GM12875 (cell line): ENCODE measurements at regions not wholly inside any gene's neighbourhood (a gene's known extent, or its start where the extent isn't known, plus 50 kb on each side); places are given as distances from the start of the nearest gene placed in this dataset.

Experiments used
- H3K4me3 ChIP-seq: one replicate; pipeline ENCODE4 v1.5.1; 2011; ENCODE audit warnings: low read depth, low read length, control low read depth
- TF ChIP-seq, protein P1 (sequence below): IDR thresholded peaks from 2 replicates; pipeline ENCODE4 v1.5.1; 2011; ENCODE audit warnings: low read depth, mild to moderate bottlenecking, control low read depth, inconsistent platforms, low read length, moderate library complexity, borderline replicate concordance; ENCODE audit not compliant: insufficient read depth

DNA sequence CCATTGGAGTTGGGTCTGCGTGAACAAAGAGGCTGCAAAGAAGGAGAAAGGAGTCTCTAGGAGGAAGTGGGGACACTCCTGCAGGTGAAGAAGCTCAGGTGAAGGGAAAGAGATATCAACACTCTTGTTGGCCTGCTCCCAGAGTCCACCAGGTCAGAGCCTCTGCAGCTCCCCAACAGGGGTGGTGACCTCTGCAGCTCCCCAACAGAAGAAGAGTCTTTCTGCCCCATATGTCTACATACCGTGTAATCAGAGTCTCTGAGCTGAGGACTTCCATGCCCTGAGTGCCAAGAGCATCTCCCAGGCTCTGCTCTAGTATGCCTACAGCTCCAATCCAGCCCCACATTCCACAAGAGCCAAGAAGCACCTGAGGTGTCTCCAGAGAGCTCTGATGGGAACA, 67.4 kb upstream of the TRPC7 start:
- no peak overlapping the region for H3K4me3 ChIP-seq
- TF ChIP-seq, protein P1, sequence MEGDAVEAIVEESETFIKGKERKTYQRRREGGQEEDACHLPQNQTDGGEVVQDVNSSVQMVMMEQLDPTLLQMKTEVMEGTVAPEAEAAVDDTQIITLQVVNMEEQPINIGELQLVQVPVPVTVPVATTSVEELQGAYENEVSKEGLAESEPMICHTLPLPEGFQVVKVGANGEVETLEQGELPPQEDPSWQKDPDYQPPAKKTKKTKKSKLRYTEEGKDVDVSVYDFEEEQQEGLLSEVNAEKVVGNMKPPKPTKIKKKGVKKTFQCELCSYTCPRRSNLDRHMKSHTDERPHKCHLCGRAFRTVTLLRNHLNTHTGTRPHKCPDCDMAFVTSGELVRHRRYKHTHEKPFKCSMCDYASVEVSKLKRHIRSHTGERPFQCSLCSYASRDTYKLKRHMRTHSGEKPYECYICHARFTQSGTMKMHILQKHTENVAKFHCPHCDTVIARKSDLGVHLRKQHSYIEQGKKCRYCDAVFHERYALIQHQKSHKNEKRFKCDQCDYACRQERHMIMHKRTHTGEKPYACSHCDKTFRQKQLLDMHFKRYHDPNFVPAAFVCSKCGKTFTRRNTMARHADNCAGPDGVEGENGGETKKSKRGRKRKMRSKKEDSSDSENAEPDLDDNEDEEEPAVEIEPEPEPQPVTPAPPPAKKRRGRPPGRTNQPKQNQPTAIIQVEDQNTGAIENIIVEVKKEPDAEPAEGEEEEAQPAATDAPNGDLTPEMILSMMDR: no peak

DNA sequence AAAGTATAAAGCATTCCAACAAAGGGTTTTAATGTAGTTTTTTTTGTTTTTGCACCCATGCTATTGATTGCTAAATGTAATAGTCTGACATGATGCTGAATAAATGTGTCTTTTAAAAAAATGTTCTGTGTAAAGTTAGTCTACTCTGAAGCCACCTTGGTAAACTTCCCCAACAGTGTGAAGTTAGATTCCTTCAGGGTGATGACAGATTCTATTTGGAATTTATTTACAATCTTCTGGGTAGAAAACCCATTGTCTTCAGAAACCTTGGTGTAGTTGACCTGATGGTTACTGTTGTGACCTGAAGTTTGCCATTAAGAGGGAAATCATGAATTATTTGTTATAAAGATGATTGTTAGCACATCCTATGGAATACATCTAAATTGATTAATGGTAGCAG, 64.7 kb upstream of the TRPC7 start:
- no peak overlapping the region for H3K4me3 ChIP-seq
- TF ChIP-seq, protein P1: no peak

DNA sequence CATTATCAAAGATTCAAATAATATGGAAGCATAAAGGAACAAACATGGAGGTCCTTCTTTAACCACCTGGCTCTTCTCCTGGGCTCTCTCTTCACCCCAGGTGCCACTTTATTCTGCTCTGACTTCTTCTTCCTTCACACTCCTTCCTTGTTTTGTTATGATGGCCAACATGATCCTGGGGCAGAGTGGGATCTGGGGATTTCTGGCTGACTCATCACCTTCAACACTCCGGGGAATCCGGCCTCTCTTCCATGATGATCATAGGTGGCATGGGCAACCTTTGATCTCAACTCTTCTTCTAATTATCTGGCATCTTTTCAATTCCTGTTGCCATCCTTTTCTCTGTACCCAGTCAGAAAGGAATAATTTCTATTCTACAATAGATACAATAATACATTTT, 62.1 kb upstream of the TRPC7 start:
- no peak overlapping the region for H3K4me3 ChIP-seq
- TF ChIP-seq, protein P1: no peak

DNA sequence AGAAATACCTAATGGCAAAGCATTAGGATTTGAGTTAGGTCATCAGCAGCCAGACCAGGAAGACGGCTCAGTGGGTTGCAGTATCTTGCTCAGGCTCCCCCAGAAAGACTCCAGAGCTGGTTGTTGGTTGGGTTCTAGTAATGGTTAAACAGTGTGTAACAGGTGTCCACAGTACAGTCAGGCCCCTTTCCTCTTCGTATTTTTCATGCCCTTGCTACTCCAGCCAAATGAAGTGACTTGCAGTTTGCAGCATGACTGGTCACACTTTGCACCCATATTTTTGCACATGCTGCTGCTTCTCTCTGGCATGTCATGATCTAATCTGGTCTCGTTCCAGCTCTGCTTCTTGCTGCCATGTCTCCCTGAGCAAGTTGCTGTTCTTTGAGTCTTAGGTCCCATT, 60.6 kb upstream of the TRPC7 start:
- no peak overlapping the region for H3K4me3 ChIP-seq
- TF ChIP-seq, protein P1: no peak

DNA sequence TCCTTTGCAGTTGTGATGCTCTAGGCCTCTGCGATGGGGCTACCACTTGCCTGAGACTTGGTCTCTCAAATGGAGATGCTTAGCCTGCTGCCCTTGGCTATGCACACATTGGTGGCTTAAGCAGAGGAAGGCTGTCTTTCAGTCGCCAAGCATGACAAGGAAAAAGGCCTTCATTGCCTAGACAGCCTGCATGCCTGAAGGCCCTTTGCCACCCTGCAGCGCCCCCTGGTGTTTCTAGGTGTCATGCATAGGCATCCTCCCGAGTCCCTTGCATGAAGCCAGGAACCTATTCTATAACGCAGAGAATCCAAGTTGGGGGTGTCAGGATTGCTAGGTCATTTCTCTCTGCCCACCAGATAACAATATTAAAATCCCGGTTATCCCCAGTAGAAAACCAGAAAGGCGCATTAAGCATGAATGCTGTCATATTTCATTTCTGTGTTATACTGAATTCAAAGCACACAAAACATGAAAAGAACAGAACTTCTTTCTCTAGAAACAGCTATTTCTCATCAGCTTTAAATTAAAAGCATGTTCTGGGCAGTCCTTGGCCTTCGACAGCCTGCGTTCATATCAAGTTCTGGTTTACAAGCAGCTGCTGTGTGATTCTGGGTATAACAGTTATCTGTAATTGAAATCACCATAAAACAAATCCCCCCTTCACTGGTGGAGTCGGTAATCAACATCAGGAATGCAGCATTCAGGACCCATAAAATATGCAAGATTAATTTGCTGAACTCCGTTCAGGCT, 59.7 kb upstream of the TRPC7 start:
- no peak overlapping the region for H3K4me3 ChIP-seq
- TF ChIP-seq, protein P1: peak; percentile 88

DNA sequence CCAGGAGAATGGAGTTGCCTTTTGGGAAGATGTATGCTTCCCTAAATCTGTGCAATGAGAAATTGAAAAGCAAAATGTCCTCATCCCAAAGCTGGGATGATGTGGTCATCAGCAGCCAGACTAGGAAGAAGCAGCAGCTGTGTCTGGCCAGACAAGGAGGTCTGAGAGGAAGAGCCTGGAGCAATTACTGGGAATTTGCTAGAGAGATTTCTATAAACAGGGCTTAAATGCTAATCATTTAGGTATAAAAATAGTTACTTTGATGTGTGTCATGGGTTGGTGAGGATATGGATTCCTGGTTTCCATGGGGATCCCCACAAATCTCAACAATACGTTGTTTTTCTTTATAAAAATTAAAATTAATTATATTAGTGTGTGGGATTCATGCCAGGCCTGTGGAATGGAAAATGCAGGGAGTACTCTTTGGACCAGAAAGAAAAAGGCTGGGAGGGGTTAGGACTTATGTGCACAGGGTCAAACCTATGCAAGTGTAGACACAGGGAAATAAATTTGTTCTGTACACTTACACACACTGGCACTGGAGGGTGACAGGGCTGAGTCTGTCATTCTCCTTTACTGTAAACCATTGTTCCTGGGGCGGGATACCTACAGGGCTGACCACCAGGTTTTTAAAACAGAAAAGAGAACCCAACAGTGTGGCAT, 58.7 kb upstream of the TRPC7 start:
- TF ChIP-seq, protein P1: no peak
- no peak overlapping the region for H3K4me3 ChIP-seq
